EL (cell line): ENCODE measurements at regions not wholly inside any gene's neighbourhood (a gene's known extent, or its start where the extent isn't known, plus 50 kb on each side); places are given as distances from the start of the nearest gene placed in this dataset.

Experiments used
- DNase-seq: peaks from one replicate; pipeline ENCODE4 v3.0.0-alpha.2; 2016

DNA sequence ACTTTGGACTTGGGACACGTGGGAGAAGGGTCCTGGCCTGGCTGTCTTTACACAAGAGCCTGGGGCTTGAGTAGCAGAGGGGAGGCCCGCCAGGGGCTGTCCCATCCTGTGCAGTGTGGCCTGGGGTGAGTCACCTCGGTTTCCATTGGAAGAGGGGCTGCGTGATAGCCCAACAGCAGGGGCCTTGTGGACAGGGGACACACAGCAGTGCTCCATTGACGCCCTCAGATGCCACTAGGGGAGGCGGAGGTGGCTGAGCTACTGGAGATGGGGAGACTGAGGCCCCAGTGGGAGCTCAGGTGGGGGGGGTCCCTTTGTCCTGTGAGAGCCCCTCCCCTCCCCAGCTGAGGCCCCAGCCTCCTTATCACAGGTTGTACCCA, 50.0 kb upstream of the RNU6ATAC start:
- no peak for DNase-seq

DNA sequence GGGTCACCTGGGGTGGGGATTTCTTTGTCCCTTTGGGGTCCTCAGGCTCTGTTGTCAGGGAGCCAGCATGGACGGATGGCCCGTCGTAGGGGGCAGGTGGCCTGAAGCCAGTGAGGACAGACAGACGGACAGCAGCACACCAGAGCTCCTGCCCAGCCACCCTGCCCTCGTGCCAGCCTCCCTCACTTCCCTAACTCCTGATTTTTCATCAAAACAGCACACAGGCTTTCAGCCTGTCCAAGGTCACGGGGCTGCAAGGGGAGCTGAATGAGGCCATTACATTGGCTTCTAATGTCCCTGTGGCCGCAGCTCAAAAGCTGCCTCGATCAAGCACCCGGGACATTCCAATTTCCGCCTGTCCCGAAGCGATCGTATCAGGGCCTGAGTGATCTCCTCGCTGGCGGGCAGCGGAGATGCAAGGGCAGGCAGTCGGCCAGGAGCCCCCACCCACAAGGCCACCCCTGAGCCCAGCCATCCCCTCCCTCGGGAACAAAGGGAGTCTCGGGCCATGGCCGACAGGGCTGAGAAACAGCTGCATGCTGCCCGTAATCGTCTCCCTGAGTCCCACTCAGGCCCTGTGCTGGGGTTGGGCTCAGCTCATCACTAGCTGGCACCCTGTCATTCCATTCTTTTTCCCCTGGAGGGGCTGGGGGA, 50.5 kb upstream of the RNU6ATAC start:
- no peak for DNase-seq

DNA sequence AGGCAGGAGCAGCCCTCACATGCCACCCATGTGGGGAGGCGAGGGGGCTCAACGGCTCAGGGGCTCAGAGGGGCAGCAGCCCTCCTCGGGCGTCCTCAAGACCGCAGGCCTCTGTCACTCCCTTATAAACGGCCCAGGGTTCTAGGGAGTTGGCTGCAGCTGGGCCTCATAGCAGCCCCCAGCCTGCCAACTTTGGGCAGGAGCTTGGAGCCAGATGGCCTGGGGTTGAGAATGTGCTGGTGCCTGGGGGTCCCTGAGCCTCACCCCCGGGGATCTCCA, 51.0 kb upstream of the RNU6ATAC start:
- no peak for DNase-seq

DNA sequence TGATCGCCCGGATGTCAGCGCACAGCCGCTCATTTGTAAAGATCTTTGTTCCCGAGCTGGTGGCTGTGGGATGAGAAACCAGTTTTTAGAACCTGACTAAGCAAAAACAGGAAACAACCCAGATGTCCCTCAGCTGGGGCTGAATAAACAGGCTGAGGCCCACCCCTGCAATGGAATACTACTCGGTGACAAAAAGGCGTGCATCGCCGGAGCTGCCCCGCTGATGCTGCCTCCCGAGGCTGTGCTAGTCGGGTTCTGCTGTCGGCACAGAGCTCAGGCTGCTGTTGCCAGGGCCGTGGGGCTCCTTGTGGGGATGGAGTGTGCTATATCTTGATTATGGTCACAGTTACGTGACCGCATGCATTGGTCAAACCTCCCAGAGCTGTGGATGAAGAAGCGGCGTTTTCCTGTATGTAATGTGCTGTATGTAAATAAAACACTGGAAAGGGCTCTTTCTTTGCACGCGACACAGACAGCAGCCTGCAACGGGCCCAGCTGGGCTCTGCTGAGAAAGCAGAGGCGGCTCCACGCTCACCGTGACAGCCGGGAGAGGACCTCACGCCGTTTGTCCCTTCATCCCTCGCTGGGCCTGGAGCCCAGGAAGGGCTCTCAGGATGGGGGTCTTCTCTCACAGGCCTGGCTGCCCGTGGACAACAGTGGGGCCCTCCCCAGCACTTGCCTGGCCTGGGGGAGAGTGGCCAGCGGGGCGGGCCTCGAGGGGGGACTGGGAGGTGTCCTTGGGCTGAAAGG, 51.5 kb upstream of the RNU6ATAC start:
- peak; percentile 32 for DNase-seq

DNA sequence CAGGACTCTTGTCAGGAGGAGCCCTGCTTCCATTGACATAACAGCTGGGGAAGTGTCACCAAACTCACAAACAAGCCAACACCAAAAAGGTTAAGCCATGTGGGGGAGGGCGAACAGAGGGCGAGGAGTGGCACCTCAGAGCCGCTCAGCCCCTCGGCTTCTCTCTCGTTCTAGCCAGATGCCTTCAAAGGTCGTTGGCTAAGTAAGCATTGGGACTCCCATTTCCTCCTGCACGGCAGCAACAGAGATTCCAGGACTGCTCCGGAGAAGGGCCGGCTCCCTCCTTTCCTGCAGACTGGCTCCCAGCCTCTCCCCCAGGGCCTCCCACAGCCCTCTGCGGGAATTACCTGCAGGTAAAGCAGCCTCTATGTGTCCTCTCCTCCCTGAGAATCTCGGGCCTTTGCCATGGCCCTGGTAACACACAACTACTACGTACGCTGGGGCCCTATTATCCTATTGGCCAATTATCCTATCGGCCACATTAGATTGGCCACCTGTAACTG, 52.1 kb upstream of the RNU6ATAC start:
- DNase-seq: no peak

DNA sequence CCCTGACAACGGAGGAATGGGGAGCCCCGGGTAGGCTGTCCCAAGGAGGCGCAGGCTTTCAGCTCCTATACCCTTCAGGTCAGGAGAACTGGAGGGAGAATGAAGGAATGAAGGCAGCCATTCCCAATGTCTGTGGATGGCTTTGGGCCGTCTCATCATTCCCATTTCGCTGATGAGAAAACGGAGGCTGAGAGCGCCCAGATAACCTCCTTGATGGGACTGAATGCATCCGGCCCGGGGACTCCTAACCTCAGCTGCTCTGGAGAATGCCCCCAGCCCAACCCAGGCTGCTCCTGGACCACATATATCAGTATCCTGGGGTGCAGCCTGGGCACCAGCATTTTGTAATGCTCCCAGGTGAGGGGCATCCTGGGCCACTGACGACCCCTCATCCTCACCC, 52.6 kb upstream of the RNU6ATAC start:
- no peak for DNase-seq

DNA sequence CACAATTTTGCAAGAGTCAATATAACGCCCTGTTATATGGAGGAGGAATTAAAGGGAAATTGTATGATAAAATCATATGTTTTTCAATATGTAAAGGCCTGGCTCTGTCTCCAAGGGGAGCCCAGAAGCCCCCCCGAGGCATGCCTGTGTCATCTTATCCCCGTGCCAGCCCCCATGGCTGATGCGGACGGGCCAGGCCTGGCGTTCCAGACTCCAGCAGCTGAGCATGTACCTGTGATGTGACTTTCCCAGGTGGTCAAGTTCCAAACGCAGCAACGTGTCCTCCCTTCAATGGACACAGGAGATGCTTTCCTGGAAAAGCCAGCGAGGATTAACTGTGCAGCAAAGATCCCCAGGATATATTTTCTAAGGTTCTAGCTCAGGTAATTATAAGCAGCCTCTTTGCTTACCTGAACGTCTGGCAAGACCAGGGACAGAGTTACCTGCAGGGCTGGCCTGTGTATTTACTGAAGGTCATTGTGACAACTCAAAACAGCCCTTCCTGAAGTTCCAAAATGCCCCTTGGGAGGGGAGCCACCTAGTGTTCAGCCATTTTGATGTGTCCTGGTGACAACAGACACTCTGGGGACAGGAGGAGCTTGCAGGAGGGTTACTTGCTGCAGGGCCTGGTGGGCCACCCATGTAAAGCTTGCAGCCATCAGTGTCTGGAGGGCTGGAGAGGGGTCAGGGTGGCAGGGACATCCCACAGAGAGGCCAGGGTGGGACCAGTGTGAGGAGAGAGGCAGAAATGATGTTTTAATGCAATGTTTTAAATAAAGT, 53.3 kb upstream of the RNU6ATAC start:
- no peak for DNase-seq

DNA sequence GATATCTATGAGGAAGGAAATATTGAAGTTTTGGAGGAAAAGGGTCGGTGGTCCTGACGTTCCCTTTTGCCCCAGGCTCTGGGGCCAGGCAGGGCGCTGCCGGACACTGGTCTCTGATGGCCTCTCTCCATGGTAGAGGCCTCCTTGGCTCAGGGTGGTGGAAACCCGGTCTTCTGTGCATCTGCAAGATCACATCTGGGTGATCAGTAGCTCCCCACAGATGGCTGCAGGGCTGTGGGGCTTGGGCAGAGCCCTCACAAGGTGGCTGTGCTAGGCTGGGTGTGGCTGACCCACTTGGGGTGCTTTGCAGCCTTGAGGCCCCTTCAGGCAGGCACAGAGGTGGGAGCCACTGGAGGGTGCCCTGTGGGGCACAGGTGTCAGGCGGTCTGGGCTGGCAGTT, 53.9 kb upstream of the RNU6ATAC start:
- no peak for DNase-seq

DNA sequence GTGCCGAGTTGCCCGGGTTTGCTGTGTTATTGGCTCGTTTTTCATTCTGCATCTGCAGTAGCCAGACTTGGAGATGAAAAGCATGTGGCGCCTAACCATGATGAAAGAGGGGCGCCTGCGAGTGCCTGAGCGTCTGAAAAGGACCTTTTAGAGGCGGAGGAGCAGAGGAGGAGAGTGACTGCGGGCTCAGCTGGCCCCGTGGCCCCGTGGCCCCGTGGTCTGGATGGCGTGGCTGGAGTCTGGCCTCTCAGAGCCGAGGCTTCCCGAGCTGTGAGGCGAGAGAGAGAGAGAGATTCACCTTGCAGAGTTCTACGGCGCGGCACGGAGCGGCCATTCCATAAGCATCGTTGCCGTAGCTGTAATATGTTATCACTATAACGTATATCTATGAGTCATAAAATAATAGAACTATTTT, 55.3 kb upstream of the RNU6ATAC start:
- no peak for DNase-seq

DNA sequence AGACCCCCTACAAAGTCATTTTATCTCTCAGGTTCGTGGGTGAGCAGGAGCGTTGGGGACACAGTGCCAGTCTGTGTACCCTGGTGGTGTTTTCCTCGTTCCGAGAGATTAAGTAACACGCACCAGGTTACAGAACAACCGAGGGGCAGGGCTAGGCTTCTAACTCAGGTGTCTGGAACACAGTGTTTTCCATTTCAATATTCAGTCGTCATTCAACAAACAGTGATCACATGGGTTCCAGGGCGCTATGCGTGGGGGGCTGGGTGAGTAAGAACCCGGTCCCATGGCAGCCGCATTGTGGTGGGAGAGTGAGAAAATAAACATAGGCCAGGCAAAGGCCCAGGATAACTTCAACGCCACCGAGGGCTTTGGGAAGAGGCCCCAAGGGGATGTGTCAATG, 55.9 kb upstream of the RNU6ATAC start:
- DNase-seq: no peak

DNA sequence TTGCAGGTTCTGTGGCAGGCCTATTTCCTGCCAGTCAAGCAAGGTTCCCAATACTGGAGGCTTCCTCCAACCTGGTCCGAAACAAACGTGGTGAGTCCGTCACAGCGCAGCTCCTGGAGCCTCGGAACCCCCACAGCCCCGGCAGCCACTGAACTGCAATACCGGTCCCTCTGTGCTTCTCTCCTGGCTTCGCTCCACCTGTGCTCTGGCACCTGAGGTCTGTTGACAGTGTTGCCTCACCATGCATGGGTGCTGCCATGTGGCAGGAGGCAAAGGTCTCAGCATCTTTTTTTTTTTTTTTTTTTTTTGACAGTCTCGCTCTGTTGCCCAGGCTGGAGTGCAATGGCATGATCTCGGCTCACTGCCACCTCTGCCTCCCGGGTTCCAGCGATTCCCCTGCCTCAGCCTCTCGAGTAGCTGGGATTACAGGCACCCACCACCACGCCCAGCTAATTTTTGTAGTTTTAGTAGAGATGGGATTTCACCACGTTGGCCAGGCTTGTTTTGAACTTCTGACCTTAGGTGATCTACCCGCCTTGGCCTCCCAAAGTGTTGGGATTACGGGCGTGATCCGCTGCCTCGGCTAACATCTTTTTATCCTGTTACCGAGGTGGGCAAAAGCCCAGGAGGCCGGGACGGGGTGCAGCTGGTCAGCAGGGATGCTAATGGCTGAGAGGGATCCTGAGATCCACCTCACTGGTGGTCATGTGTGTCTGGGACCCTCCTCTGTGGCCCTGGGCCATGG, 57.1 kb upstream of the RNU6ATAC start:
- DNase-seq: no peak

DNA sequence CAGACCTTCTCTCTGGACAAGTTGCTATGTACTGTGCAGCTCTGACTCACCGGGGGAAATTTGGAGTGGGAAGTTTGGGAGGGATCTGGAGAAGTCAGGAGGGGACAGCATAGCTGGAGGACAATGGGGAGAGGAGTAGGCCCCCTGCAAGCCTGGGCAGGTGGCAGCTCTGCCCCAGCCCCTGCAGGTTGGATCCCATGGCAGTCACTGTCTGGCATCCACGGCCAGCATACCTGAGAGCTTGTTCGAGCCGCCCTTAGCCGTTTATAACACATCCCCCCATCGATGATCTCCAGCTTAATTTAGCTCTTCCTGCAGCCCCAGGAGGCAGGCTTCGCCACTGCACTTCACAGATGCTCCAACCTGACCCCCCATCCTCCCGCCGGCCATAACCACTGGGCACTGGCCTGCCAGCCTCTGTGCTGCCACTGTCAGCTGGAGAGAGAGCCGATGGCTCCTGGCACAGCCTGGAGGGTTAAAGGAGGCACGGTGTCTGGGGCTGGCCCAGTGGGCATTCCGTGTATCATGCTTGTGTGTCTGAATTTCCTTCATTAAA, 57.7 kb upstream of the RNU6ATAC start:
- no peak for DNase-seq

DNA sequence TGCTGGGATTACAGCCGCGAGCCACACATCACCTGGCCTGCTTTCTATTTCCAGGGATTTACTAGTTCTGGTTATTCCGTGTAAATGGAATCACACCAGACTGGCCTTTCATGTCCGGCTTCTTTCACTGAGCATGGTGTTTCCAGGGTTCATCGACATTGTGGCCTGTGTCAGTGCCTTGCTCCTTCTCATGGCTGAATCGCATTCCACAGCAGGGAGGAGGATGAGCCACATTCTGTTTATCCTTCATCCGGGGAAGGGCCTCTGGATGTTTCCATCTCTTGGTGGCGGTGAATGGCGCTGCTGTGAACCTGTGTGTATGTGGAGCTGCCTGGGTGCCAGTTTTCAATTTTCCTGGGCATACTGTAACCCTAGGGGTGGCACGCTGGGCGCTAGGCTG, 58.7 kb upstream of the RNU6ATAC start:
- no peak for DNase-seq

DNA sequence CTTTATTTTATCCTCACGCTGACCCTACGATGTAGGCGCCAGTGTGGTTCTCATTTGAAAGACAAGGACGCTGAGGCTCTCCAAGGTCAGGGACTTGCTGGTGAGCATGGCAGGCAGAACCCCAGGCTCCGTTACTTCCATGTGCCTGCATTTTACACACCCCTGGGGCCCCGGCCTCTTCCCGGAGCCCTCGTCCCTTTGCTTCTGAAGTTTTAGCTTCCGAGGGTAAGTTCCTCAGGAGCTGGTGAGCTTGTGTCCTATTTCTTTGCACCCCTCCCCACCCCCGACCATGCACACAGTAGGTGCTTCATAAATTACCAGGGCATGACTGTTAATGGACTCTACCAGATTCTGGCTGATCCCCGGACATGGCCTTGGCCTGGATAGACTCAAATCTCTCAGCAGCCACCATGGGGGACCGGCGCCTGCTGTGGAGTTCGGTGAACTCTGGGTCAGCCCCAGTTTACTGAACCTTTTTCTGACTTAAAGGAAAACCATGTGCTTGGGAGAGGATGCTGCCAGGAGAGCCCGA, 59.3 kb upstream of the RNU6ATAC start:
- DNase-seq: no peak

DNA sequence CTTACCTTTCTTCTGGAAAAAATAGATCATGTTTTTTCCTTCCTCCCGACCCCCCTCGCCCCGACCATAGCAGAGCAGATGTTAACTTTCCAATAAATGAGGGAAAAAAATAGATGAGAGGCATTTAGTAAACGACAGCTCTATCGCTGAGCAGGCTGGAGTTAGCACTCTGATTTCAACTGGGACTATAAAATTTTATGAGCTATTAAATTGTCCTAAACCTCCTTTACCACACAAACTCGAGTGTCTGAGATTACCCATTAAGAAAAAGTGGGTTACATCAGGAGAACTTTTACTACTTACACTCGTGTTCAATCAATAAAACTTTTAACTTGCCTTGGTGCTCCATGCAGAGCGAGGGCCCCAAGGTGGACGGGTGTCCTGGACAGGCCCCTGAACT, 59.8 kb upstream of the RNU6ATAC start:
- DNase-seq: no peak

DNA sequence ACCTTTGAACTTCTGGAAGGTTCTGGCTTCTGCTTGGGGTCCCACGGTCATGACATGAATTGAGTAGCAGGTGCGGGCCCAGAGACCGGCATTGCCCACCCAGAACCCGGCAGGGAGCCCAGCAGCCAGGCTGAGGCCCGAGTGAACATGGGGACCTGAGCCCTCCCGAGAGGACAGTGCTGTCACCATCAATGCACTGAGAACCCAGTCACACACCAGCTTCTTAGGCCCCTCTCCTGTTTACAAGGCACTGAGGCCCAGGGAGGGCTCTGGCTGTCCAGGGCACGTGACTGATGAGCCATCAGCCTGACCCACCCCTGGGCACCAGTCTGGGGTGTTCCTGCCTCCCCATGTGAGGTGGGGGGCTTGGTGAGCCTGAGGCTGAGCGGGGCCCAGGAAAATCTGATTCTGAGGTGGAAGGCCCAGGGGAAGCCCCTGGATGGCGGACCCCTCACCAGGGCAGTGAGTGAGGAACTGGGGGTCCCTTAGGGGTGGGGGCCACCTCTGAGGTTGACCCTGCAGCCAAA, 60.3 kb upstream of the RNU6ATAC start:
- no peak for DNase-seq

DNA sequence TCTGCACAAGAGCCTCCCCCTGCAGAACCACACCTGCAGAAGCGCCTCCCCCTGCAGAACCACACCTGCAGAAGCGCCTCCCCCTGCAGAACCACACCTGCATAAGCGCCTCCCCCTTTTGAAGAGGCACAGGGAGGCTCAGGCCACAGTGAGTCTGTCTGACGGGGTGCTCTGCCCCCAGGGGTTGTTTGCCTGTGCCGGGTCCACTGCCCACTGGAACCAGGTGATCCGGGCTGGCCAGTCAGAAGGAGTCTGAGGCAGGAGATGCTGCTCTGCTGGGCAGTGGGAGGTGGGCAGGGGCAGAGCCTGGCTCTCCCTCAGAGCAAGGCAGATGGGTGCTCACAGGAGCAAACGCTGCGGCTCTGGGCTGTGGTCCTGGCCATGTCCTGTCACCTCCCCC, 60.8 kb upstream of the RNU6ATAC start:
- DNase-seq: no peak

DNA sequence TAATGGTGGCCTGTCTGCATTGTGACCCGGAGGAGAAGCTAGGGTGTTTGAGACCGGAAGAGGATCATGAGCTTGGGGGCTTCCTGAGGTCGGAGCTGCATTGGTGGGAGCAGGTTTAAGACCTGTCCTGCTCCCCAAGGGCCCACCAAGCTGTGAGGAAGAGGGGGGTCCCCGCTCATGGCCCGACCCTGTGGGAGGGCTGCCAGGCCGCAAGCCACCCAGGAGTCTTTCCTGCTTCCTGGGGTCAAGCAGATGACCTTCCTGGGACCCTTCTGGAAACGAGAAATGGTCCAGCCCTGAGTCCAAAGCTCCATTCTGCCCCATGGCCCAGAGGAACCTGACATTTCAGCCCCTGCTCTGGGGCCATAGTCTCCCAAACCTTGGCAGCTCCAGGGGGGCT, 61.5 kb upstream of the RNU6ATAC start:
- DNase-seq: no peak

DNA sequence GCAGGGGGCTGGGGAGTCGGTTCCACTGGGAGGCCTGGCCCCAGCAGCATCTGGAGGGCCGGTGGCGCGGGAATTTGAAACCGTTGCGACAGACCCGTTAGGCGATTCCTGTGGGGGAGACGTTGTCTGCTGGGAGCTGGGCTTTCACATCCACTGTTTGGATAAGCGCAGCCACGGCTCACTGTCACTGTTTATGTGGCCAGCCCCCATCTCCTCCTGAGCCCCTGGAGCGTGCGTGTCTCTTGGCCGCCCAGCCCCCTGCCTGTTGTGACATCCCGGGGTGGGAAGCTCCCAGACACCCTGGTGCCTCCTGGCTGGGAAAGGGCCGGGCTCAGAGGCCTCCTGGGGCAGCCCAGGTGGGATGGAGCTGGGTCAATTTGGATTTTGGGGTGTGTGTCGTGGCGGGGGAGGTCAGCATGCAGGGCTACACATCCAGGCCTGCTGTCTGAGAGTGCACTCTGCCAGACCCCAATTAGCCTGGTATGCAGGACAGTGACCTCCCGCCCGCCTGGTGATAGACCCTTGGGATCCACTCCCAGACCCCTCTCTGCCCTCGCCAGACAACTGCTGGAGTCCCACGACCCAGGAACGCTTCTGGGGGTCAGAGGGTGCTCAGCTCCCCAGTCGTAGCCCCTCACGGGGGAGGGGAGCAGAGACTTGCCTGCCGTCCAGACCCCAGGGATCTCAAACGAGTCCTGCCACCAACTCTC, 62.0 kb upstream of the RNU6ATAC start:
- DNase-seq: peak; percentile 37

DNA sequence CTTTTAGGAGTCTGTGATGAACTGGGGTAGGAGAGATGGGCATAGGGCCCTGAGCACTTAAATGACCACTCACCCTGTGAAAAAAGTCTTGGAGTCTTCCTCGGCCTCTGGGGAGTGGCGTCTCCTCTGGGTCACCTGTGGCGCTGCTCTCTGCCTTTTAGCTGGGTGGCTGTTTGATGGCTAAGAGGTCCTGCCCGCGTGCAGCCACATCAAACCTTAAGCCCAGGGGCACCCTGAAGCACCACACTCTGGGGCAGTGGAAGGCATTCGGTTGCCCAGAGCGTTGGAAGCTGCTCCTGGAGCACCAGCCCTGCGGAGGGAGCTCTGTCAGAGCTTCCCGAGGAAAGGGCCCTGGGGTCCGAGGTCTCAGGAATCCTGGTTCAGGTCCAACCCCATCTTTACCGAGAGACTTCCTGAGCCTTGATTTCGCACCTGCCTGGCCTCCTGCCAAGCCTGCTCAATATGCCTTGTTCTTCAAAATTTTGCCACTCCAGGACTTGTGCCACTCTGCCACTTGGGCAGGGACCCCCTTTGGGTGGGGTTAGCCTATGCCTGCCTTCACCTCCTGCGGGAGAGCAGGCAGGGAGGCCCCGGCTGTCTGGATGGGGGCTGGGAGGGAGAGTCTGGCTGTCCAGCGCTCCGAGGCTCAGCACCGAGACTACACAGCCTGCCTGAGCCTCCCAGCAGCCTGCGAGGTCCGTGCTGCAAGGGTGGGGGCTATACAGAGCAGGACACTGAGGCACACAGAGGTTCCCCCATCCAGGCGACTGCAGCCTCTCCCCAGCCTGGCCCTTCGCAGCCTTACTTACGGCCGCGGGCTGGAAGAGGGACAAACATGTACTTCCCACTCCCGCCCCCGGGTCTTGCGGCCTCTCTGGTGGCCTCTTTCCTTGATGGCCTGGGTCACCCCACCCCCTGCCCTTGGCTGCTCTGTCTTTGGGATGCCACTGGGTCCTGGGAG, 63.4 kb upstream of the RNU6ATAC start:
- DNase-seq: no peak

DNA sequence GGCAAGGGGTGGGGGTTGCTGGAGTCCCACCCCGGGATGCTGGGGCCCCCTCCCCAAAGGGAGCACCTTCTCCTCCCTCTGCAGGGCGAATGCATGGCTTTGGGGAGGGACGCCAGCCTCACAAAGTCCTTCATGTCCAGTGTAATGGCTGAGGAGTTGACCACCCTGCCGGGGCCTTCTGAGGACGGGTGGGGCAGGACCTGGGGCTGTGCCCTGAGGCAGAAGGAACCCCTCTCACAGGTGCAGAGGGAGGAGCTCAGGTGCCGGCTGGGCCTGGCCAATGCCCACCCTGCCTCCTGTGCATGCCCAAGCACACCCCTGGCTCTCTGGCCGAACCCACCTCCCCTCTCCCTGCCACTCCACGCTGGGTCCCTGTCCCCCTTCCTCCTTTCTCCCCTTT, 64.3 kb upstream of the RNU6ATAC start:
- no peak for DNase-seq
